Hepatocyte (in vitro differentiated cells): ENCODE measurements at regions not wholly inside any gene's neighbourhood (a gene's known extent, or its start where the extent isn't known, plus 50 kb on each side); places are given as distances from the start of the nearest gene placed in this dataset.

Source experiments
- DNase-seq: peaks from one replicate; pipeline ENCODE4 v3.0.0-alpha.2; 2016; ENCODE audit warnings: low spot score
- H2AFZ ChIP-seq: fragments of 200-600 bp; sonication (generic); 2 replicates; pipeline ENCODE4 v1.6.0; 2016; ENCODE audit warnings: antibody characterized with exemption, mild to moderate bottlenecking
- H3K27ac ChIP-seq: fragments of 200-600 bp; sonication (generic); 2 replicates; pipeline ENCODE4 v1.5.1; 2016; ENCODE audit warnings: mild to moderate bottlenecking
- H3K27me3 ChIP-seq: fragments of 200-600 bp; sonication (generic); 2 replicates; pipeline ENCODE4 v1.6.1; 2016
- H3K36me3 ChIP-seq: fragments of 200-600 bp; sonication (generic); replicated peaks from 2 replicates; pipeline ENCODE4 v1.5.1; 2016; ENCODE audit warnings: low read depth; ENCODE audit not compliant: insufficient read depth
- H3K4me1 ChIP-seq: fragments of 200-600 bp; sonication (generic); 2 replicates; pipeline ENCODE4 v1.5.1; 2016; ENCODE audit warnings: mild to moderate bottlenecking, moderate library complexity; ENCODE audit not compliant: insufficient read depth
- H3K4me2 ChIP-seq: fragments of 200-600 bp; sonication (generic); 2 replicates; pipeline ENCODE4 v1.6.0; 2016
- H3K4me3 ChIP-seq: fragments of 200-600 bp; sonication (generic); 2 replicates; pipeline ENCODE4 v1.5.1; 2016; ENCODE audit warnings: mild to moderate bottlenecking
- H3K79me2 ChIP-seq: fragments of 200-600 bp; sonication (generic); 2 replicates; pipeline ENCODE4 v1.6.0; 2017; ENCODE audit warnings: mild to moderate bottlenecking
- H3K9me2 ChIP-seq: fragments of 200-600 bp; sonication (generic); replicated peaks from 2 replicates; pipeline ENCODE4 v1.6.0; 2017; ENCODE audit warnings: mild to moderate bottlenecking; ENCODE audit not compliant: insufficient read depth
- H3K9me3 ChIP-seq: fragments of 200-600 bp; sonication (generic); 2 replicates; pipeline ENCODE4 v1.5.1; 2016; ENCODE audit warnings: low read depth, mild to moderate bottlenecking
- H4K20me1 ChIP-seq: fragments of 200-600 bp; sonication (generic); 2 replicates; pipeline ENCODE4 v1.6.0; 2016; ENCODE audit warnings: mild to moderate bottlenecking; ENCODE audit not compliant: insufficient read depth, poor library complexity, severe bottlenecking
- EZH2 ChIP-seq: fragments of 200-600 bp; sonication (generic); IDR thresholded peaks from 2 replicates; pipeline ENCODE4 v1.6.1; 2016; ENCODE audit warnings: antibody characterized with exemption, mild to moderate bottlenecking, borderline replicate concordance
- EZH2phosphoT487 ChIP-seq: fragments of 200-600 bp; sonication (generic); IDR thresholded peaks from one replicate; pipeline ENCODE4 v1.6.1; 2018; ENCODE audit warnings: antibody characterized with exemption, mild to moderate bottlenecking, low read depth, moderate library complexity; ENCODE audit not compliant: unreplicated experiment, severe bottlenecking
- WGBS: methylation state at CpG from one replicate; pipeline ENCODE4 v1.1.6; 2016; ENCODE audit warnings: low lambda C conversion rate; ENCODE audit errors: missing lambda C conversion rate; 5-methylcytosine and 5-hydroxymethylcytosine counted together
- TF ChIP-seq, protein P1 (sequence below): fragments of 200-600 bp; sonication (generic); IDR thresholded peaks from 2 replicates; pipeline ENCODE4 v1.5.1; 2016; ENCODE audit warnings: antibody characterized with exemption, mild to moderate bottlenecking; ENCODE audit not compliant: poor library complexity

DNA sequence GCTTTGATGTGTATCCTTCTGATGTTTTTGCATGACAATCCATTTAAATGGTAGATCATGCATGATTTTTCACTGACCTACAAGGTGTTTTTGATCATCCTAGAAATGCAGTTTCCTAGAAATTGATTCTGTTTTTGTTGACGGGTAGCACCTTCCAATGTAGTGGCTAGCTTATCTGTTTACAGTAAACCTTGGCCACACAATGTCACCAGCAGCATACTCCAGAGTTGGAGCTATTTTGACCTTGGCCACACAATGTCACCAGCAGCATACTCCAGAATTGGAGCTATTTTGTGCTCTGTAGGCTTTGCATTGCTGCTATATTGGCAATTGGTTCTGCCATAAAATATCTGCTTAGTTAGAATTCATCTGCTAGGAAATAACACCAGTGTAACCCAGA, 74.6 kb upstream of the NAA20 start:
- H3K4me2 ChIP-seq: no peak overlapping the region
- H3K36me3 ChIP-seq: no peaks in the 10 kb centered on the region
- no peaks in the 10 kb centered on the region for H3K9me3 ChIP-seq
- TF ChIP-seq EZH2phosphoT487 (no peak), EZH2 (no peak)
- TF ChIP-seq, protein P1, sequence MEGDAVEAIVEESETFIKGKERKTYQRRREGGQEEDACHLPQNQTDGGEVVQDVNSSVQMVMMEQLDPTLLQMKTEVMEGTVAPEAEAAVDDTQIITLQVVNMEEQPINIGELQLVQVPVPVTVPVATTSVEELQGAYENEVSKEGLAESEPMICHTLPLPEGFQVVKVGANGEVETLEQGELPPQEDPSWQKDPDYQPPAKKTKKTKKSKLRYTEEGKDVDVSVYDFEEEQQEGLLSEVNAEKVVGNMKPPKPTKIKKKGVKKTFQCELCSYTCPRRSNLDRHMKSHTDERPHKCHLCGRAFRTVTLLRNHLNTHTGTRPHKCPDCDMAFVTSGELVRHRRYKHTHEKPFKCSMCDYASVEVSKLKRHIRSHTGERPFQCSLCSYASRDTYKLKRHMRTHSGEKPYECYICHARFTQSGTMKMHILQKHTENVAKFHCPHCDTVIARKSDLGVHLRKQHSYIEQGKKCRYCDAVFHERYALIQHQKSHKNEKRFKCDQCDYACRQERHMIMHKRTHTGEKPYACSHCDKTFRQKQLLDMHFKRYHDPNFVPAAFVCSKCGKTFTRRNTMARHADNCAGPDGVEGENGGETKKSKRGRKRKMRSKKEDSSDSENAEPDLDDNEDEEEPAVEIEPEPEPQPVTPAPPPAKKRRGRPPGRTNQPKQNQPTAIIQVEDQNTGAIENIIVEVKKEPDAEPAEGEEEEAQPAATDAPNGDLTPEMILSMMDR: no peak
- H3K27me3 ChIP-seq: no peaks in the 10 kb centered on the region
- no peak overlapping the region for H3K27ac ChIP-seq
- H3K9me2 ChIP-seq: no peaks in the 10 kb centered on the region
- no peaks in the 10 kb centered on the region for H4K20me1 ChIP-seq
- H2AFZ ChIP-seq: no peak overlapping the region
- no peak overlapping the region for H3K4me3 ChIP-seq
- 90% methylated on average over 1 of the region's 1 CpG for WGBS
- no peak for DNase-seq
- H3K4me1 ChIP-seq: peaks cover 6% of the 10 kb centered on the region
- H3K79me2 ChIP-seq: no peaks in the 10 kb centered on the region

DNA sequence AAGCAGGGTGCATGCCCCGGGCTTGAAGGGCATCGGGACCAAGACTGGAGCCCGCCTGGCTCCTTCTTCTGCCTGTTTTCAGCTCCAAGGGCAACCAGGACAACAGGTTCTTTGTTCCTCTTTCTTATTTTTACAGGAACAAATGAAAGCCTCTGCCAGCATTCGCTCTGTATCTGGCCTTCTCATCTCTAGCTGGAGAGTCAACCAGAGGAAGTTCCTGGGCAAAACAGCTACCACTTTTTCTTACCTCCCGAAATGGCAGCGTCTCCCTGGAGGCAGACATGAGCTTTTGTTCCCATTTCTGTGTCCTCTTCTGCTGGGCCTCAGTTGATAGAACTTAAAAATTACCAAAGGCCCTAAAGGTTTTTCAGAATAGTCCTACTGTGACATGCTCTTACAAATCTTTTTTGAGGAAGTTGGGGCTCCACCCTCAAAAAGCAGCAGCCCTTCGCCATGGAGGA, 74.1 kb upstream of the NAA20 start:
- TF ChIP-seq, protein P1: no peak
- TF ChIP-seq EZH2 (no peak), EZH2phosphoT487 (no peak)
- H3K36me3 ChIP-seq: no peaks in the 10 kb centered on the region
- WGBS: 91% methylated on average over 7 of the region's 7 CpGs
- no peaks in the 10 kb centered on the region for H4K20me1 ChIP-seq
- H3K9me2 ChIP-seq: no peaks in the 10 kb centered on the region
- no peak overlapping the region for H3K4me2 ChIP-seq
- no peaks in the 10 kb centered on the region for H3K27me3 ChIP-seq
- no peak for DNase-seq
- H3K4me1 ChIP-seq: peaks cover 6% of the 10 kb centered on the region
- no peaks in the 10 kb centered on the region for H3K79me2 ChIP-seq
- no peaks in the 10 kb centered on the region for H3K9me3 ChIP-seq
- H2AFZ ChIP-seq: no peak overlapping the region
- no peak overlapping the region for H3K4me3 ChIP-seq
- no peak overlapping the region for H3K27ac ChIP-seq

DNA sequence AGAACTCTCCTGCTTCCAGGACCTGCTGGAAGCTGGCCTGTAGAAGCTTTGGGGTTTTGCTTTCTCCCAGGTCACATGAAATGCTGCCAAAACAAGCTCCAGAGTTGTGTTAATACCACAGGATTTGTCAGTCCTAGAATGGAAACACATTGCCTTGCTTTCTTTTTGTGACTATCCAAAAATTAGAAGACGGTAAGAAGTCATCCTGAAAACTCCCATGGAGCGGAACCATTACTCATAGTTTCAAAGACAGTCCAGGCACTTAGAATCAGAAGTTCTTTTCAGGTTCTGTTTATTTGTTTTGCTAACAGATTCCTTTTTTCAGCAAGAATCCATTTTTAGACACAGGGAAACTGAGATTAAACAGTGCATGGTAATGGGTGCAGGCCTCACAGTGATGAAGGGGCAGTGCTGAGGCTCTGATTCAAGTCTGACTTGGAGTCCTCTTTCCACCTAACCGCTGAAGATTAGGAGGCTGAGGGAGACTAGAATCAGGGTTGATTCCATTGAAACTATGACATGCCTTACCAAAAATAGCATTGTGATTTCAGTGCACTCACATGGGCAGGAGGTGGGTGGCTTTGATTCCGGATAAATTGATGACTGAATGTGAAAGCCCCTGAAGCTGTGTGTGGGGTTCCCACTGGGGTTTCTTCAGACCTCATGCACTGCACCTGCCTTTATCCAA, 72.2 kb upstream of the NAA20 start:
- Histone ChIP-seq H3K4me1 (peaks cover 6% of the 10 kb centered on the region), H3K4me2 (no peak overlapping the region), H4K20me1 (no peaks in the 10 kb centered on the region), H3K79me2 (no peaks in the 10 kb centered on the region), H3K9me2 (no peaks in the 10 kb centered on the region), H3K27ac (no peak overlapping the region), H2AFZ (no peak overlapping the region), H3K4me3 (no peak overlapping the region), H3K36me3 (no peaks in the 10 kb centered on the region), H3K27me3 (no peaks in the 10 kb centered on the region), H3K9me3 (no peaks in the 10 kb centered on the region)
- no peak for DNase-seq
- no peak for TF ChIP-seq EZH2phosphoT487
- TF ChIP-seq EZH2: no peak
- TF ChIP-seq, protein P1: no peak
- WGBS: 89% methylated on average over 4 of the region's 4 CpGs
